WI38 (cell line): ENCODE measurements at regions not wholly inside any gene's neighbourhood (a gene's known extent, or its start where the extent isn't known, plus 50 kb on each side); places are given as distances from the start of the nearest gene placed in this dataset.

ENCODE experiments used
- H3K4me3 ChIP-seq: 2 replicates; pipeline ENCODE4 v1.5.1; 2011; ENCODE audit warnings: low read depth, mild to moderate bottlenecking, control low read depth, low read length
- TF ChIP-seq, protein P1 (sequence below): IDR thresholded peaks from 2 replicates; pipeline ENCODE4 v1.5.1; 2012; ENCODE audit warnings: low read depth, mild to moderate bottlenecking, control low read depth, low read length

DNA sequence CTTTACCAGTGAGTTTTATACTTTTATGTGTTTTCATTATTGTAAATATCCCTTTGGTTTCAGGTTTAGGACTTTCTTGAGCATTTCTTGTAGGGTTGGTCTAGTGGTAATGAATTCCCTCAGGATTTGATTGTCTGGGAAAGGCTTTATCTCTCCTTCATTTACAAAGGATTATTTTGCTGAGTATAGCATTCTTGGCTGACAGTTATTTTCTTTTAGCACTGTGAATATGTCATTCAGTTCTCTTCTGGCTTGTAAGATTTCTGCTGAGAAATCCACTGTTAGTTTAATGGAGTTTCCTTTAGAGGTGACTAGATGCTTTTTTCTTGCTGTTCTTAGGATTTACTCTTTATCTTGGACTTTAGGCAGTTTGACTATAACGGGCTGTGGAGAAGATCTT lies 373.9 kb downstream of the TSN start:
- H3K4me3 ChIP-seq = no peak overlapping the region
- TF ChIP-seq, protein P1, sequence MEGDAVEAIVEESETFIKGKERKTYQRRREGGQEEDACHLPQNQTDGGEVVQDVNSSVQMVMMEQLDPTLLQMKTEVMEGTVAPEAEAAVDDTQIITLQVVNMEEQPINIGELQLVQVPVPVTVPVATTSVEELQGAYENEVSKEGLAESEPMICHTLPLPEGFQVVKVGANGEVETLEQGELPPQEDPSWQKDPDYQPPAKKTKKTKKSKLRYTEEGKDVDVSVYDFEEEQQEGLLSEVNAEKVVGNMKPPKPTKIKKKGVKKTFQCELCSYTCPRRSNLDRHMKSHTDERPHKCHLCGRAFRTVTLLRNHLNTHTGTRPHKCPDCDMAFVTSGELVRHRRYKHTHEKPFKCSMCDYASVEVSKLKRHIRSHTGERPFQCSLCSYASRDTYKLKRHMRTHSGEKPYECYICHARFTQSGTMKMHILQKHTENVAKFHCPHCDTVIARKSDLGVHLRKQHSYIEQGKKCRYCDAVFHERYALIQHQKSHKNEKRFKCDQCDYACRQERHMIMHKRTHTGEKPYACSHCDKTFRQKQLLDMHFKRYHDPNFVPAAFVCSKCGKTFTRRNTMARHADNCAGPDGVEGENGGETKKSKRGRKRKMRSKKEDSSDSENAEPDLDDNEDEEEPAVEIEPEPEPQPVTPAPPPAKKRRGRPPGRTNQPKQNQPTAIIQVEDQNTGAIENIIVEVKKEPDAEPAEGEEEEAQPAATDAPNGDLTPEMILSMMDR = no peak

DNA sequence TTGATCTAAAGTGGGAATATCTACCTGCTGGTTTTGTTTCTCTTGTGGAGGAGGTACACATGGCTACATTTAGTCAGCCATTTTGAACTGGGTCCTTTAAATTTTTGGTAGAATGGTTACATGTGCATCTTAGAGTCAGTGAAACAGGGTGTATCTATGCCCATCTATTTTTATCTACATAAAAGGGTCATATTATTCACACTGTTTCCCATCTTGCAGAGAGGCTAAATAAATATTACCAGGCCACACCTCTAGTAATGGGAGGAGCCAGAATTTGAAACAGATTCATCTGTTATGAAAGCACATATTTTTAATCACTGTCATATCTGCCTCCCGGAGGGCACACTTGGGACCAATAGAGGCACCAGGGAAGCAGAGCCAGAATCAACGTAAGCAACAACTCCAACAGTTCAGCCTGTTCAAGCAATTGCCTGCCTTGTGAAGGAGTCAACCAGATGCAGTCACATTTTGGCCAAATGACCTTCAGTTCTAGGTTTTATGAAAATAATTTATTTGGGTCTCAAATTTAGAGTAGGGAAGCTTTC lies 376.8 kb downstream of the TSN start:
- TF ChIP-seq, protein P1 = no peak
- H3K4me3 ChIP-seq = no peak overlapping the region

DNA sequence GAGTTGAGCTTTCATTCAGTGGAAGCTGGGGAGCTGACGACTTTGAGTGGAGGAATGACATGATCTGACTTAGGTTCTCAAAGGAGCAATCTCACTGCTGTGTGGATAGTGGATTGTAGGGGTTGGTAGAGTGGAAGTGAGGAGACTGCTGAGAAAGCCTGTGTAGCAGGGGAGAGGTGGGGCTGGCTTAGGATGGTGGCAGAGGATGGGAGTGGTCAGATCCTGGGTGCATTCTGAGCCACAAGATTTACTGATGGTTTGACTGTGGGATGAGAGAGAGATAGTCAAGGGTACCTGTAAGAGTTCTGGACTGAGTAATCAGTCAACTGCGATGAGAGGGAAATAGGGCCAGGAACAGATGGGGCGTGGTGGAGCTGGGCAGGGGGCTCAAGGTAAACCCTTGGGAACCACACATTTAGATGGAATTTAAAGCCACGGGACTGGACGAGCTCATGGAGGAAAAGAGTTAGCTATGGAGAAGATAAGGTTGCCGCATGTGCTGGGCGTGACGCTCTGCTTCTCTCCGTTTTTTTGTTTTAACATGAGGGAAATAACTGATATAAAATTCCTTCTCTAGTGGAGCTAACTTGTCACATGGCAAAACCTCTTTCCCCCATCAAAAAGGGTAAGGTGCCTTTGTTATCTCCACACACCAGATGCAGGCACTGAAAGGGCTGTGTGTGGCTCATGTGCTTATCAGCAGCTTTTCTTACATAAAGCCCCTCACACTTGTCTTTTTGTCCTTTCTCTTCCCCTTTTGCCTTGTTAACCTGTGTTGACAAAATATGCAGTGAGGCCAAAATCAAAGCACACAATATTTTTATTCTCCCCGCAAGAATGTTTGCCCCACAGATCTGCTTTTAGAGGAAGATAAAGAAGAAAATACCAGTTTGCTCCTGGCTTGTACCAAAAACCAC lies 379.8 kb downstream of the TSN start:
- no peak overlapping the region for H3K4me3 ChIP-seq
- TF ChIP-seq, protein P1 = no peak

DNA sequence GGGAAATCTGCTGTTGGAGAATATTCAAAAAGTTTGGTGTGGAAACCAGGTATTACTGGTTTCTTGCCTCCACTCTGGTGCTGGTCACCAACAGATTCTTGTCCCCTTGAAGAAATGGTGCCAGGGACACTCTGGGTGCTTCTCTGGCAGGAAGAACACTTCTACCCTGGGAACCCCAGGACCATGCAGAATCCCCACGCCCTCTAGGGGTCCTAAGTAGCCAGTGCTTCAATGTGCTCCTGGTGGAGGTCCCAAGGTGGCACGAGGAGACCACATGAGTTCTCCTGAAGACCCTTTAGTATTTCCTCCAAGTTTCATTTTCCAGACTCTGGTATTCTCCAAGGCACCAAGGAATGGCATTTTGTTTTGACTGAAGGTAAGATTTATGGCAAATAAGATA lies 380.6 kb downstream of the TSN start:
- TF ChIP-seq, protein P1 = no peak
- no peak overlapping the region for H3K4me3 ChIP-seq

DNA sequence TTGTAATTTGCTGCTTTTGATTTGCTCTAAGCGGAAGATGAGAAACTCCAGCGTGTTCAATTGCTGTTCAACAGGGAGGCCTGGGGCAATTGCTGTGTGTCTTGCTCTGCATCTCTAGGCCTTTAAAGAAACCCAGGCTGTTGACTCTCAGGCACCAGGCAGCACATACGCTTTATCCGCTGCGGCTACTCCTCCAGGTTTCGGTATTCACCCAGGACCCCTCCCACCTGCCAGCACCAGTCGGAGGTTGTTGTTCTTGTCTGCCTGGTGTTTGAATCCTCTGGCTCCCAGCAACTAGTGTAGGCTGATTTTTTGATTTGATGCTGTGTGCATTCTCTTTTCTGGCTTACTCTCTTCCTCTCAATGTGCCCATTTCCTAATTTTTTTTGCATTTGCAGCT lies 383.1 kb downstream of the TSN start:
- TF ChIP-seq, protein P1 = no peak
- H3K4me3 ChIP-seq = no peak overlapping the region

DNA sequence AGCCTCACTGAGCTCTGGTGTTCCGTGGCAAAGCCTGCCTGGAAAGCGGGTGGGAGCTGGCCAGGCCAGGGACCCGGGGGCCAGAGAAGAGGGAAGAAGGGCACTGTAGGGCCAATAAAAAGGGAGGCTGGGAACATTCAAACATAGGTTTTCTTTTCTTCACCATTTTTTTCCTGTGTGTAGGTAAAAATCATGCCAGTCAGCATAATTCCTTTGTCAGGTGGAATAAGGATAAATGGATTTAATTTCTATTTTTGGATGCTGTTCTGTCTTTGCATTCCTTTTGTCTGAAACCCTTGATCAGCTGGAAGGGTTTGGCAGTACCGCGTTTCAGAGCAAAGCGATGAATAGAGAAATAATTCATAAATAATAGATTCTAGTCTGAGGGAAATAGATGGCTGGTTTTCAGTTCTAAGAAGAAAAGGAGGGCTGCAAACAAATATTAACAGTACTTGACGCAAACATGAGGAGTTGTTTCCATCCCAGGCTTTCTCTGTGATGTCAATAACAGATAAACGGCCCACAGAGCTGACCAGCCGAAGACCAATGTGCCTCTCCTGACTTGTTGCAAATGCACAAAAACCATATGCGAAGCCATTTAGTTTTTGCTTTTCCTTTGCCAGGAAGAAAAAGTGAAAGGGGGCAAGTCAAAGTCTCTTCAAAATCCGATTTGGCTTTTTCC lies 384.4 kb downstream of the TSN start:
- H3K4me3 ChIP-seq = no peak overlapping the region
- TF ChIP-seq, protein P1 = no peak

DNA sequence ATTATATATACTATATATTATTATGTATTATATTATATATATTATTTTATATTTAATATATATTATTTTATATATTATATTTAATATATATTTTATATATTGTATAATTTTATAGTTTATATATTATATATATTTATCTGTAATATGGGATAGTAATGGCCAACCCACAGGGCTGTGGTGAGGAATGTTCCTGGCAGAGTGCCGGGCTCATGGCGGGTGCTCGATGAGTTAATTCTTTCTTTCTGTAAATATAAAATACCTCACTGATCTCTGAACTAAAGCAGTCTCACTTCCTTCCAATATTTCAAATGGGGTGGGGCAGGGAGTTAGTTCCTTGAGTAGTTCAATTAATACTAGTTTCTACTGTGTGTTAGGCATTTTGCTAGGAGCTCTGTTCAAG lies 389.4 kb downstream of the TSN start:
- H3K4me3 ChIP-seq = no peak overlapping the region
- TF ChIP-seq, protein P1 = no peak
